ENCODE measurements at regions not wholly inside any gene's neighbourhood (a gene's known extent, or its start where the extent isn't known, plus 50 kb on each side); places are given as distances from the start of the nearest gene placed in this dataset.

DNA sequence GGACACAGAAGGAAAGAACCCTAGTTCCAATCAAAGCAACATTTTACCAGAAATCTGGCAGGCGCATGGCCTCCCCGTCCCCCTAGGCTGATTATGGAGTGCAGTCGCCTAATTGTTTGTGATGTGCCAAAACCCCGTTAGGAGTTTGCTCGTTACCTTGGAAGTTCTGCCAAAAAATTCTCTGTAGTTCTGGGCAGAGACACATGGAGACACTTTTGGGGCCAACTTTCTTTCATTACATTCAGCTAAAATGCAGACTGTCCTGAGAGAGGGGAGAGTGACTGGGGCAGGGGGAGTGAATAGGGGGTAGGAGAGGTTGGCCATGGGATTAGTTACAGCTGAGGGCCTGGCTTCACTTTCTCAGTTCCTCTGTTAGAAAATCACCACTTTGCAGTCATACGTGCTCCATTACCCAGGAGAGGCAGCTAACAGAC is 158.0 kb upstream of the NPVF start:
- Histone ChIP-seq H3K36me3 (ENCODE audit: control insufficient read depth, low read depth, low read length) (no peaks in the 10 kb centered on the region), H3K4me1 (ENCODE audit: control insufficient read depth, low read depth, low read length) (no peaks in the 10 kb centered on the region), H3K27me3 (ENCODE audit: control insufficient read depth, insufficient read depth, low read length) (no peaks in the 10 kb centered on the region), H3K27ac (ENCODE audit: low read length) (no peak overlapping the region), H3K4me3 (ENCODE audit: low read length) (no peak overlapping the region), H3K9ac (ENCODE audit: low read length) (no peak overlapping the region), H3K9me3 (ENCODE audit: control insufficient read depth, low read depth, low read length) (no peaks in the 10 kb centered on the region)

GRCh38 chr7:25388681-25389080 is 160.4 kb upstream of the NPVF start:
- Histone ChIP-seq H3K36me3 (ENCODE audit: control insufficient read depth, low read depth, low read length) (no peaks in the 10 kb centered on the region), H3K4me1 (ENCODE audit: control insufficient read depth, low read depth, low read length) (no peaks in the 10 kb centered on the region), H3K9ac (ENCODE audit: low read length) (no peak overlapping the region), H3K9me3 (ENCODE audit: control insufficient read depth, low read depth, low read length) (no peaks in the 10 kb centered on the region), H3K4me3 (ENCODE audit: low read length) (no peak overlapping the region), H3K27ac (ENCODE audit: low read length) (no peak overlapping the region), H3K27me3 (ENCODE audit: control insufficient read depth, insufficient read depth, low read length) (no peaks in the 10 kb centered on the region)

- H3K27me3 ChIP-seq (ENCODE audit: control insufficient read depth, insufficient read depth, low read length), result no peaks in the 10 kb centered on the region
These were observed 161.3 kb upstream of the NPVF start for GRCh38 chr7:25389489-25390106.

DNA sequence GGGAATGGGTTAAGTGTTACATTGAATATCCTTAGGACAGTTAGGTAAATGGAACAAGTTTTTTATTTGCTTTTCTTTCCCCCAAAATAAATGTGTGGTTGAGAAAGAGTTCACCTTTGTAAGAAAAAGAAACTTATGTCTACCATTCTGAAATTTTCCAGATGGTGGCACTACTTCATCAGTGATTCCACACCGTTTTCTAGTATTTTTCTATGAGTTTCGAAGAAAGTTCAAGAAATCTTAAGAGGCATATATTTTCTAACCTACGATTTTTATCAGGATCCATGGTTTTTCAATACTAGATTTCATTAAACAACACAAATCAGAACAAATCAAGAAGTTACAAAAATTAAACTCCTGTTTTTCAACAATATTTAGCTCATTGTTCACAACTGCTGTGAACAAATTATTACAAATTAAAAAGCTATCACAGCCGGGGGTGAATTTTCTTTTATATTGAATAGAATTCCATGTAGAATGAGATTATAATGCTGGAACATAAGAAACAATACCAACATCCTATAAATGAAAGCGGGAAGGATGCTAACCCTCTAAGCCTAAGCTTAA is 163.1 kb upstream of the NPVF start:
- Histone ChIP-seq H3K27ac (ENCODE audit: low read length) (no peak overlapping the region), H3K9ac (ENCODE audit: low read length) (no peak overlapping the region), H3K4me1 (ENCODE audit: control insufficient read depth, low read depth, low read length) (no peaks in the 10 kb centered on the region)

More at GRCh38 chr7:25389489-25390106, 161.3 kb upstream of the NPVF start:
- Histone ChIP-seq H3K9me3 (ENCODE audit: control insufficient read depth, low read depth, low read length) (no peaks in the 10 kb centered on the region), H3K9ac (ENCODE audit: low read length) (no peak overlapping the region), H3K36me3 (ENCODE audit: control insufficient read depth, low read depth, low read length) (no peaks in the 10 kb centered on the region), H3K4me1 (ENCODE audit: control insufficient read depth, low read depth, low read length) (no peaks in the 10 kb centered on the region), H3K4me3 (ENCODE audit: low read length) (no peak overlapping the region), H3K27ac (ENCODE audit: low read length) (no peak overlapping the region)

DNA sequence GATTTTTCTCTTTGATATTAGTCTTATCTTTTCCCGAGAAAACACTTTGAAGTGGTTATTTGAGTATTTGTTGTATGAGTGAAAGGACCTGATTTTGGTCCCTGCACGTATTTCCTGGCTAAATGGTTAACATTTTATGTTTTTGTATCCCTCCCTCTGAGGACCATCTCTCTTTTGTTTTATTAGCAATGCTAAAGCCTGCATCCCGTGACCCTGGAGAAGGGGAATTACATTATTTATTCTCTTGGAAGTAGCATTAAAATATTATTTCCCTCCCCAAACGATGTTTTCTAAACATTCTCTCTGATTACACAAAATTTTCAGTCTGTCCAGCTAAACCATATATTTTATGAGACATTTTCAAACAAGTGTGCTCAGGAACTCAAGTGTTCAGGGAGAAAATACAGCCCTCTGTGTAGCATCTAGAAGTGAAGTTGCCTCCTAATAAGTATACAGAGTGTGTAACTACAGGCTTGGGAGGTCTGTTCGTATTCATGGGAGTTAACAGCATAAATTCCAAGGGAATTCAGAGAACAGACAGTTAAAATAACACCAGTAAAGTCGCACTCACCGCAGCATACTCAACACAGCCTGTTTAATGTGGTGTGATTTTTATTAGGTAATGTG is 163.8 kb upstream of the NPVF start:
- H3K27ac ChIP-seq (ENCODE audit: low read length), result no peak overlapping the region
- H3K27me3 ChIP-seq (ENCODE audit: control insufficient read depth, insufficient read depth, low read length), result no peaks in the 10 kb centered on the region
- H3K9me3 ChIP-seq (ENCODE audit: control insufficient read depth, low read depth, low read length), result no peaks in the 10 kb centered on the region
- no peaks in the 10 kb centered on the region for H3K36me3 ChIP-seq (ENCODE audit: control insufficient read depth, low read depth, low read length)
- no peak overlapping the region for H3K9ac ChIP-seq (ENCODE audit: low read length)
- no peak overlapping the region for H3K4me3 ChIP-seq (ENCODE audit: low read length)
- no peaks in the 10 kb centered on the region for H3K4me1 ChIP-seq (ENCODE audit: control insufficient read depth, low read depth, low read length)

More for the DNA sequence above, 163.1 kb upstream of the NPVF start:
- Histone ChIP-seq H3K36me3 (ENCODE audit: control insufficient read depth, low read depth, low read length) (no peaks in the 10 kb centered on the region), H3K27me3 (ENCODE audit: control insufficient read depth, insufficient read depth, low read length) (no peaks in the 10 kb centered on the region), H3K4me3 (ENCODE audit: low read length) (no peak overlapping the region), H3K9me3 (ENCODE audit: control insufficient read depth, low read depth, low read length) (no peaks in the 10 kb centered on the region)

DNA sequence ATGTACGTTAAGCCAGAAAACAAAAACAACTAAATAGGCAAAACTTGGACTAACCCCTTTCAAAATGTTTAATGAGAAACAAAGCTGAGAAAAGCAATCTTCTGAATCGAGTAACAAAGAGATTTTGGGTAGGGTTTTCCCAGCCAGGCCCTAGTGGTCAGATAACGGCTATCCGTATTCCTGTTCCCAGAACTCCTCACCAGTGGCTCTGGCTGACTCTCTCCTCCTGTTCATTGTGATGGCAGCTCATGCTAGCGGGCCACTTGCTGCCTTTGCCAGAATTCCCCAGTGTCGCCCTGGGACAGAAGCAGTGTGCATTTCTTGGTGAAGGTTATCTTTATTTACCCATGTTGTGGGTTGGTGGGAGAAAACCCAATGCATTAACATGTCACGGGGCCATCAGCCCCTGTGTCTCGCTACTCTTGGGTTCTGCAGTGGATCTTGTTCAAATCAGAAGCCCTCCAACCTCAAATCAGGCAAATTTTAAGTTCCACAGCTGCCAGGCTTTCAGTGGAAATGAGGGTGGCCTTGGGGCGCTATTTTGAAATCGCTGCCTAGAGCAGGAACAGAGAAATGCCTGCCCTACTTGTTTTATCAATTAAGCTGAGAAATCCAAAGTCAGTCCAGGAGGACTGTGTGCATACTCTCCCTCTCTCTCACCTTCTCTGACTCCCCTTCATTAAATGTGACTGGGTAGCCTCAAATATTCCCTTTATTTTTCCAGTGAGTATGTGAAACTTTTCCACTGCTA is 164.5 kb upstream of the NPVF start:
- no peaks in the 10 kb centered on the region for H3K9me3 ChIP-seq (ENCODE audit: control insufficient read depth, low read depth, low read length)
- no peaks in the 10 kb centered on the region for H3K27me3 ChIP-seq (ENCODE audit: control insufficient read depth, insufficient read depth, low read length)
- H3K27ac ChIP-seq (ENCODE audit: low read length), result no peak overlapping the region
- H3K4me1 ChIP-seq (ENCODE audit: control insufficient read depth, low read depth, low read length), result no peaks in the 10 kb centered on the region
- no peak overlapping the region for H3K9ac ChIP-seq (ENCODE audit: low read length)
- no peaks in the 10 kb centered on the region for H3K36me3 ChIP-seq (ENCODE audit: control insufficient read depth, low read depth, low read length)
- no peak overlapping the region for H3K4me3 ChIP-seq (ENCODE audit: low read length)

DNA sequence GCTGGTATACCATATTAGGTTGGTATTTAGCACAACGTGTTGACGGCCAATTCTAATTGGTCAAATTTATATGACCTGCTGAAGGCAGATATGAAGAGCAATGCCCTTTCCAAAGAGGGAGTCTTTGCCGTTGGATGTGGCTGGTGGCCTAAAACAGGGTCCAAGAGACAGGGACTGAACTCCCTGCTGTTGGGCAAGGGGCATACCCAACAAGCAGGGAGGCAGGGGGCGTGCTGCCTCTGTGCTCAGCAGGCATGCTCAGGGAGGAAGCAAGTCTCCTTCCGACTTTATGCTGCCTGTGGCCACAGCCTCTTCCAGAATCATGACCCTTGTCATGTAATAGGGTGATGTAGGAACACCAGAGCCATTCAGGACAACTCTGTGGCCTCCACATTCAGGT is 167.7 kb upstream of the NPVF start:
- no peak overlapping the region for H3K27ac ChIP-seq (ENCODE audit: low read length)
- no peaks in the 10 kb centered on the region for H3K27me3 ChIP-seq (ENCODE audit: control insufficient read depth, insufficient read depth, low read length)
- H3K36me3 ChIP-seq (ENCODE audit: control insufficient read depth, low read depth, low read length), result no peaks in the 10 kb centered on the region
- H3K4me3 ChIP-seq (ENCODE audit: low read length), result no peak overlapping the region
- H3K9me3 ChIP-seq (ENCODE audit: control insufficient read depth, low read depth, low read length), result no peaks in the 10 kb centered on the region
- no peak overlapping the region for H3K9ac ChIP-seq (ENCODE audit: low read length)
- no peaks in the 10 kb centered on the region for H3K4me1 ChIP-seq (ENCODE audit: control insufficient read depth, low read depth, low read length)

DNA sequence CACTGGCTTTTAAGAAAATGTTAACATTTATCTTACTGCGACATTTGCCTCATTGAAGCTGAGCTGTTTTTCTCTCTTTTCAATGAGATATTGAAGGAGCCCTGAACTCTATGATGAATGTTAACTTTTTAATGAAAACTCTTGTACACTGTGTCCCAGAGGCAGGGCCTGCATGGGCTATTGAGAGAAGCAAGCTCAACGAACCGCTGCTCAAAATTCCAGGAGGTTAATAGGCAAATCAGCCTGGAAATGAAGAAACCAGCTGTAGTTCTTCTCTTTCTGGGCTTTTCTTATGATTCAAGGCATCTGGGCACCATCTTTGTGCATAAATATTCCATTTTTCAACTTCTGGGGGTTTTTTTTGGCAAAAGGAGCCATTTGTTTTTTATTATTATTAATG is 168.4 kb upstream of the NPVF start:
- Histone ChIP-seq H3K27ac (ENCODE audit: low read length) (no peak overlapping the region), H3K4me3 (ENCODE audit: low read length) (no peak overlapping the region), H3K27me3 (ENCODE audit: control insufficient read depth, insufficient read depth, low read length) (no peaks in the 10 kb centered on the region), H3K4me1 (ENCODE audit: control insufficient read depth, low read depth, low read length) (no peaks in the 10 kb centered on the region), H3K9me3 (ENCODE audit: control insufficient read depth, low read depth, low read length) (no peaks in the 10 kb centered on the region), H3K9ac (ENCODE audit: low read length) (no peak overlapping the region), H3K36me3 (ENCODE audit: control insufficient read depth, low read depth, low read length) (no peaks in the 10 kb centered on the region)

GRCh38 chr7:25398418-25398817 is 170.1 kb upstream of the NPVF start:
- Histone ChIP-seq H3K27ac (ENCODE audit: low read length) (no peak overlapping the region), H3K4me3 (ENCODE audit: low read length) (no peak overlapping the region), H3K4me1 (ENCODE audit: control insufficient read depth, low read depth, low read length) (no peaks in the 10 kb centered on the region), H3K9me3 (ENCODE audit: control insufficient read depth, low read depth, low read length) (no peaks in the 10 kb centered on the region), H3K27me3 (ENCODE audit: control insufficient read depth, insufficient read depth, low read length) (no peaks in the 10 kb centered on the region), H3K9ac (ENCODE audit: low read length) (no peak overlapping the region), H3K36me3 (ENCODE audit: control insufficient read depth, low read depth, low read length) (no peaks in the 10 kb centered on the region)

DNA sequence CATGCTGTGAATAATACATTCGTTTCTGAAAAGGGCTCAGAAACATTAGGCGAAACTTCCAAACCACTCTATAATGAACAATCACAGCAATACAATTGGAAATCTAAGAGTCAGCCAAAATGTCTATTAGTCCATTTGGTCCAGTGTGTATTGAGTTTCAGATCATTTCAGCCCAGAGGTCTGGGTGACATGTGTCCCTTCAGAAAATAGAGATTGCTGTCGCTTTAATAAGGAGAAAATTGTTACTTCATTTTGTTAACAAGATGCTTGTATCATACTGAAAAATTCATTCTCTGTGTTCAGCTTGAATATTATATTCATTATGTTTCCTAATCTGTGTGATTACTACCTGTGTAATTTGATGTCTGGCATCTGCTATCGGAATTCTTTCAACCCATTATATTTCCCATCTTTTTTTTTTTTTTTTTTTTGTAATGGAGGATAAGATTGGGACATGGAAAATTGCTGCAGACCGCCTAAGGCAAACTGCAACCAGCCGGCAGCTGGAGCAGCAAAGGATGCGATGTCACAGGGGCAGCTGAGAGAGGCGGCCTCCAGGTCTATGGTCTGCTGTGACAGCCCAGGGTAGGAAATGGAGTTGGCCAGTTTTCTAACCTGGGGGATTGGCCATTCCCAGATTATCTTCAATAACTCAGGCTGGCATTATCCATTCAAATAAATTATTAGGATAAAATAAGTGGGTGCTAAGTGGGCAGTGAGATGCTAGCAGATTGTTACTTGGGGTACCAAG is 170.9 kb upstream of the NPVF start:
- no peak overlapping the region for H3K4me3 ChIP-seq (ENCODE audit: low read length)
- H3K4me1 ChIP-seq (ENCODE audit: control insufficient read depth, low read depth, low read length), result no peaks in the 10 kb centered on the region
- H3K27ac ChIP-seq (ENCODE audit: low read length), result no peak overlapping the region
- H3K27me3 ChIP-seq (ENCODE audit: control insufficient read depth, insufficient read depth, low read length), result no peaks in the 10 kb centered on the region
- H3K9me3 ChIP-seq (ENCODE audit: control insufficient read depth, low read depth, low read length), result no peaks in the 10 kb centered on the region
- H3K9ac ChIP-seq (ENCODE audit: low read length), result no peak overlapping the region
- no peaks in the 10 kb centered on the region for H3K36me3 ChIP-seq (ENCODE audit: control insufficient read depth, low read depth, low read length)

- H3K27ac ChIP-seq (ENCODE audit: low read length), result no peak overlapping the region
- no peaks in the 10 kb centered on the region for H3K4me1 ChIP-seq (ENCODE audit: control insufficient read depth, low read depth, low read length)
- H3K9me3 ChIP-seq (ENCODE audit: control insufficient read depth, low read depth, low read length), result no peaks in the 10 kb centered on the region
- no peak overlapping the region for H3K4me3 ChIP-seq (ENCODE audit: low read length)
- no peaks in the 10 kb centered on the region for H3K27me3 ChIP-seq (ENCODE audit: control insufficient read depth, insufficient read depth, low read length)
- no peak overlapping the region for H3K9ac ChIP-seq (ENCODE audit: low read length)
- H3K36me3 ChIP-seq (ENCODE audit: control insufficient read depth, low read depth, low read length), result no peaks in the 10 kb centered on the region
These were observed 174.2 kb upstream of the NPVF start for GRCh38 chr7:25402532-25402931.
